Mesenchymal stem cell (in vitro differentiated cells and primary cell): ENCODE measurements at regions not wholly inside any gene's neighbourhood (a gene's known extent, or its start where the extent isn't known, plus 50 kb on each side); places are given as distances from the start of the nearest gene placed in this dataset.

Experiments used
- DNase-seq: peaks from one replicate; pipeline ENCODE4 v3.0.0-alpha.2; 2013
- H2AFZ ChIP-seq: one replicate; pipeline ENCODE4 v1.6.1; 2013; ENCODE audit warnings: low read depth, mild to moderate bottlenecking, control low read depth, inconsistent platforms, low read length, moderate library complexity
- H2AK5ac ChIP-seq: 2 replicates; pipeline ENCODE4 v1.6.1; 2013; ENCODE audit warnings: low read length, moderate library complexity, mild to moderate bottlenecking, inconsistent platforms; ENCODE audit not compliant: severe bottlenecking
- H2BK120ac ChIP-seq: one replicate; pipeline ENCODE4 v1.6.1; 2013; ENCODE audit warnings: low read depth, mild to moderate bottlenecking, inconsistent platforms, low read length, moderate library complexity
- H2BK12ac ChIP-seq, 2 experiments: one replicate each; pipeline ENCODE4 v1.6.1; 2013; ENCODE audit warnings: inconsistent platforms in 2 of 2, low read length in 2 of 2, mild to moderate bottlenecking in 2 of 2, moderate library complexity in 2 of 2, control low read depth in 1 of 2
- H2BK15ac ChIP-seq: one replicate; pipeline ENCODE4 v1.6.1; 2013; ENCODE audit warnings: mild to moderate bottlenecking, low read depth, inconsistent platforms; ENCODE audit not compliant: poor library complexity, severe bottlenecking
- H2BK5ac ChIP-seq: 2 replicates; pipeline ENCODE4 v1.6.1; 2013; ENCODE audit warnings: low read depth, mild to moderate bottlenecking, low read length, control low read depth, inconsistent platforms; ENCODE audit not compliant: poor library complexity, severe bottlenecking
- H3K14ac ChIP-seq, 2 experiments: one replicate each; pipeline ENCODE4 v1.6.1; 2013; ENCODE audit warnings: inconsistent platforms in 2 of 2, low read length in 2 of 2, control low read depth in 1 of 2, mild to moderate bottlenecking in 1 of 2, moderate library complexity in 1 of 2
- H3K18ac ChIP-seq, 2 experiments: one replicate each; pipeline ENCODE4 v1.6.1; 2013; ENCODE audit warnings: inconsistent platforms in 2 of 2, low read length in 2 of 2, control low read depth in 1 of 2, low read depth in 1 of 2, mild to moderate bottlenecking in 1 of 2
- H3K23ac ChIP-seq, 2 experiments: one replicate each; pipeline ENCODE4 v1.6.1; 2013; ENCODE audit warnings: inconsistent platforms in 2 of 2, low read length in 2 of 2, mild to moderate bottlenecking in 2 of 2, moderate library complexity in 2 of 2, control low read depth in 1 of 2
- H3K27ac ChIP-seq: 2 replicates; pipeline ENCODE4 v1.5.1; 2013; ENCODE audit warnings: mild to moderate bottlenecking, moderate library complexity, low read length, control low read depth, inconsistent platforms; ENCODE audit not compliant: poor library complexity, severe bottlenecking
- H3K27me3 ChIP-seq, 2 experiments: 2 replicates each; pipeline versions ENCODE4 v1.6.1 to v1.7.0; 2013; ENCODE audit warnings: low read length in 2 of 2, mild to moderate bottlenecking in 2 of 2, moderate library complexity in 2 of 2, control low read depth in 1 of 2, inconsistent platforms in 1 of 2; ENCODE audit not compliant: control insufficient read depth in 1 of 2, insufficient read depth in 1 of 2
- H3K36me3 ChIP-seq, 2 experiments: 2 replicates each; pipeline versions ENCODE4 v1.6.1 to v1.7.0; 2013; ENCODE audit warnings: low read length in 2 of 2, control low read depth in 1 of 2, inconsistent platforms in 1 of 2, low read depth in 1 of 2, mild to moderate bottlenecking in 1 of 2; ENCODE audit not compliant: insufficient read depth in 2 of 2, control insufficient read depth in 1 of 2
- H3K4ac ChIP-seq, 2 experiments: one replicate each; pipeline ENCODE4 v1.6.1; 2013; ENCODE audit warnings: inconsistent platforms in 2 of 2, low read length in 2 of 2, mild to moderate bottlenecking in 2 of 2, moderate library complexity in 2 of 2, control low read depth in 1 of 2, low read depth in 1 of 2
- H3K4me1 ChIP-seq: 2 replicates; pipeline ENCODE4 v1.6.1; 2013; ENCODE audit warnings: low read depth, low read length, control low read depth; ENCODE audit not compliant: control insufficient read depth, insufficient read depth
- H3K4me2 ChIP-seq: 2 replicates; pipeline ENCODE4 v1.6.1; 2013; ENCODE audit warnings: low read length, mild to moderate bottlenecking, inconsistent platforms; ENCODE audit not compliant: poor library complexity, severe bottlenecking
- H3K4me3 ChIP-seq, 2 experiments: 2 replicates each; pipeline versions ENCODE4 v1.5.1 to v1.7.0; 2013; ENCODE audit warnings: low read length in 2 of 2, mild to moderate bottlenecking in 2 of 2, control low read depth in 1 of 2, low read depth in 1 of 2; ENCODE audit not compliant: insufficient read depth in 1 of 2
- H3K79me1 ChIP-seq: replicated peaks from 2 replicates; pipeline ENCODE4 v1.6.1; 2013; ENCODE audit warnings: mild to moderate bottlenecking, control low read depth, low read length, inconsistent platforms; ENCODE audit not compliant: poor library complexity, severe bottlenecking
- H3K9ac ChIP-seq: 2 replicates; pipeline ENCODE4 v1.7.0; 2013; ENCODE audit warnings: mild to moderate bottlenecking, low read length, moderate library complexity
- H3K9me3 ChIP-seq: 2 replicates; pipeline ENCODE4 v1.7.0; 2013; ENCODE audit warnings: mild to moderate bottlenecking, low read length; ENCODE audit not compliant: control insufficient read depth
- H4K8ac ChIP-seq: one replicate; pipeline ENCODE4 v1.6.1; 2013; ENCODE audit warnings: inconsistent platforms, mild to moderate bottlenecking, low read length, moderate library complexity
- H4K91ac ChIP-seq: one replicate; pipeline ENCODE4 v1.6.1; 2013; ENCODE audit warnings: mild to moderate bottlenecking, low read length, inconsistent platforms
- WGBS: methylation state at CpG from one replicate; pipeline ENCODE4 v1.1.7; 2013; ENCODE audit warnings: mixed read lengths; 5-methylcytosine and 5-hydroxymethylcytosine counted together

DNA sequence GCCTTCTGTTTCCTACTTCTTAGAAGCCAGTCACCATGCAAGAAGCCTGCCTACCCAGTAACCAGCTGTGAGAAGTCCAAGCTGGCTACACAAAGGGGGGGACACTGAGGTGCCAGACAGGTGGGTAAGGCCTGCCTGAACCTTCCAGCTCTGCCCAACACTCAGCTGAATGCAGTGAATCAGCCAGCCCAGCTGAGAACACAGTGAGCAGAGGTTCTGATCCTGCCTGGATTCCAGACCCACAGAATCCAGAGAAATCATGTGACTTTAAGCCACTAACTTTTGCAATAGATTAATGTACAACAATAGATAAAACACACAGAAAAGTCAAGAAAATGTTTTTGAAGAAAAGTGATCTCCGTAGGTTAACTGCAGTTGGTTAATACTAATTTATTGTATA lies 151.7 kb downstream of the EFNB2 start:
- Histone ChIP-seq H3K27me3 (no peaks in the 10 kb centered on the region), H2AK5ac (no peak overlapping the region), H3K4ac (no peak overlapping the region), H3K14ac (no peak overlapping the region), H3K27ac (no peak overlapping the region), H3K4me2 (no peak overlapping the region), H3K79me1 (no peaks in the 10 kb centered on the region), H3K23ac (no peak overlapping the region), H3K4me1 (peaks cover 4% of the 10 kb centered on the region), H4K8ac (no peak overlapping the region), H2BK5ac (no peak overlapping the region), H2AFZ (no peak overlapping the region), H3K18ac (no peak overlapping the region), H2BK12ac (no peak overlapping the region), H3K4me3 (no peak overlapping the region), H4K91ac (no peak overlapping the region), H2BK15ac (no peak overlapping the region), H3K36me3 (no peaks in the 10 kb centered on the region), H3K9me3 (no peaks in the 10 kb centered on the region), H3K9ac (no peak overlapping the region), H2BK120ac (no peak overlapping the region)
- DNase-seq = no peak
- WGBS = 100% methylated on average over 1 of the region's 1 CpG

- Histone ChIP-seq H3K4me3 (no peak overlapping the region), H3K4me2 (no peak overlapping the region), H3K9me3 (no peaks in the 10 kb centered on the region), H4K8ac (no peak overlapping the region), H3K14ac (no peak overlapping the region), H3K4me1 (peaks cover 7% of the 10 kb centered on the region), H3K9ac (no peak overlapping the region), H3K4ac (no peak overlapping the region), H2BK15ac (no peak overlapping the region), H3K27ac (no peak overlapping the region), H3K36me3 (no peaks in the 10 kb centered on the region), H3K18ac (no peak overlapping the region), H4K91ac (no peak overlapping the region), H2BK5ac (no peak overlapping the region), H3K79me1 (no peaks in the 10 kb centered on the region), H2BK12ac (no peak overlapping the region), H2BK120ac (no peak overlapping the region), H2AFZ (no peak overlapping the region), H2AK5ac (no peak overlapping the region), H3K27me3 (no peaks in the 10 kb centered on the region), H3K23ac (no peak overlapping the region)
- WGBS = 84% methylated on average over 4 of the region's 5 CpGs
- no peak for DNase-seq
These were observed 152.9 kb downstream of the EFNB2 start for GRCh38 chr13:106382534-106382933.

GRCh38 chr13:106381091-106381490 lies 154.4 kb downstream of the EFNB2 start:
- Histone ChIP-seq H4K8ac (no peak overlapping the region), H2AK5ac (no peak overlapping the region), H3K14ac (no peak overlapping the region), H2BK15ac (no peak overlapping the region), H3K36me3 (no peaks in the 10 kb centered on the region), H3K27ac (no peak overlapping the region), H3K27me3 (no peaks in the 10 kb centered on the region), H3K9ac (no peak overlapping the region), H3K23ac (no peak overlapping the region), H2BK5ac (no peak overlapping the region), H2BK120ac (no peak overlapping the region), H3K9me3 (no peaks in the 10 kb centered on the region), H2AFZ (no peak overlapping the region), H3K4me2 (no peak overlapping the region), H4K91ac (no peak overlapping the region), H3K4me3 (no peak overlapping the region), H3K4ac (no peak overlapping the region), H3K18ac (no peak overlapping the region), H2BK12ac (no peak overlapping the region), H3K4me1 (peaks cover 12% of the 10 kb centered on the region), H3K79me1 (no peaks in the 10 kb centered on the region)
- WGBS = 51% methylated on average over 4 of the region's 4 CpGs
- DNase-seq = peak; percentile 39

- Histone ChIP-seq H2AK5ac (no peak overlapping the region), H3K36me3 (no peaks in the 10 kb centered on the region), H3K9ac (no peak overlapping the region), H3K14ac (no peak overlapping the region), H3K23ac (no peak overlapping the region), H3K27ac (no peak overlapping the region), H2BK5ac (no peak overlapping the region), H3K4ac (no peak overlapping the region), H4K91ac (no peak overlapping the region), H2BK12ac (peak overlapping the region; percentile 52 to 57), H4K8ac (no peak overlapping the region), H3K27me3 (no peaks in the 10 kb centered on the region), H3K4me3 (no peak overlapping the region), H2AFZ (no peak overlapping the region), H3K4me2 (no peak overlapping the region), H3K9me3 (no peaks in the 10 kb centered on the region), H2BK15ac (peak overlapping the region; percentile 70), H3K18ac (peak overlapping the region in 1 of 2 experiments; percentile 24), H3K4me1 (peaks cover 20% of the 10 kb centered on the region), H3K79me1 (no peaks in the 10 kb centered on the region), H2BK120ac (no peak overlapping the region)
- WGBS = 95% methylated on average over 6 of the region's 7 CpGs
- DNase-seq = no peak
These were observed 157.4 kb downstream of the EFNB2 start for GRCh38 chr13:106377931-106378662.
